Neutrophil (primary cell): ENCODE measurements at regions not wholly inside any gene's neighbourhood (a gene's known extent, or its start where the extent isn't known, plus 50 kb on each side); places are given as distances from the start of the nearest gene placed in this dataset.

Source experiments
- H3K27ac ChIP-seq: fragments of 200-600 bp; sonication (generic); 2 replicates; pipeline ENCODE4 v1.5.1; 2016; ENCODE audit warnings: mild to moderate bottlenecking, moderate library complexity
- H3K27me3 ChIP-seq: fragments of 200-600 bp; sonication (generic); 2 replicates; pipeline ENCODE4 v1.6.0; 2016; ENCODE audit warnings: mild to moderate bottlenecking
- H3K36me3 ChIP-seq: fragments of 200-600 bp; sonication (generic); 2 replicates; pipeline ENCODE4 v1.5.1; 2017
- H3K4me1 ChIP-seq, 2 experiments: fragments of 200-600 bp in 1 of 2; sonication (generic) in 1 of 2; 1 replicate in 1 of 2; 2 replicates in 1 of 2; pipeline versions ENCODE4 v1.5.1 to v1.6.1; 2013 to 2016; ENCODE audit warnings: low read depth in 1 of 2, low read length in 1 of 2, mild to moderate bottlenecking in 1 of 2, moderate library complexity in 1 of 2; ENCODE audit not compliant: control insufficient read depth in 1 of 2, insufficient read depth in 1 of 2
- H3K4me3 ChIP-seq, 2 experiments: fragments of 200-600 bp in 1 of 2; sonication (generic) in 1 of 2; 1 replicate in 1 of 2; 2 replicates in 1 of 2; pipeline ENCODE4 v1.5.1; 2013 to 2016; ENCODE audit warnings: low read depth in 1 of 2, low read length in 1 of 2, mild to moderate bottlenecking in 1 of 2, moderate library complexity in 1 of 2
- H3K9me3 ChIP-seq: fragments of 200-600 bp; sonication (generic); 2 replicates; pipeline ENCODE4 v1.5.1; 2016
- CTCF ChIP-seq: fragments of 200-600 bp; sonication (generic); IDR thresholded peaks from 2 replicates; pipeline ENCODE4 v1.5.1; 2016; ENCODE audit warnings: antibody characterized with exemption

GRCh38 chr20:53813636-53814035 lies 220.0 kb upstream of the ZNF217 start:
- no peak overlapping the region for H3K27ac ChIP-seq
- no peaks in the 10 kb centered on the region for H3K27me3 ChIP-seq
- no peak overlapping the region for H3K4me3 ChIP-seq
- TF ChIP-seq CTCF: no peak
- H3K36me3 ChIP-seq: no peaks in the 10 kb centered on the region
- no peaks in the 10 kb centered on the region for H3K9me3 ChIP-seq
- H3K4me1 ChIP-seq: no peaks in the 10 kb centered on the region

- no peaks in the 10 kb centered on the region for H3K4me1 ChIP-seq
- no peaks in the 10 kb centered on the region for H3K36me3 ChIP-seq
- TF ChIP-seq CTCF: no peak
- H3K9me3 ChIP-seq: no peaks in the 10 kb centered on the region
- H3K27me3 ChIP-seq: no peaks in the 10 kb centered on the region
- H3K27ac ChIP-seq: no peak overlapping the region
- H3K4me3 ChIP-seq: no peak overlapping the region
Measured at GRCh38 chr20:53811577-53811976, 217.9 kb upstream of the ZNF217 start.

- Histone ChIP-seq H3K27me3 (no peaks in the 10 kb centered on the region), H3K9me3 (no peaks in the 10 kb centered on the region), H3K27ac (no peak overlapping the region), H3K4me3 (no peak overlapping the region), H3K4me1 (no peaks in the 10 kb centered on the region), H3K36me3 (no peaks in the 10 kb centered on the region)
- TF ChIP-seq CTCF: no peak
Measured at GRCh38 chr20:53810661-53811355, 217.2 kb upstream of the ZNF217 start.

- no peaks in the 10 kb centered on the region for H3K36me3 ChIP-seq
- no peaks in the 10 kb centered on the region for H3K9me3 ChIP-seq
- H3K4me1 ChIP-seq: no peaks in the 10 kb centered on the region
- no peak for TF ChIP-seq CTCF
- H3K4me3 ChIP-seq: no peak overlapping the region
- H3K27me3 ChIP-seq: no peaks in the 10 kb centered on the region
- no peak overlapping the region for H3K27ac ChIP-seq
Measured at GRCh38 chr20:53809728-53810365, 216.2 kb upstream of the ZNF217 start.

GRCh38 chr20:53809217-53809616 lies 215.6 kb upstream of the ZNF217 start:
- no peaks in the 10 kb centered on the region for H3K36me3 ChIP-seq
- no peak for TF ChIP-seq CTCF

More at GRCh38 chr20:53809217-53809616, 215.6 kb upstream of the ZNF217 start:
- Histone ChIP-seq H3K27me3 (no peaks in the 10 kb centered on the region), H3K27ac (no peak overlapping the region), H3K4me1 (no peaks in the 10 kb centered on the region), H3K4me3 (no peak overlapping the region), H3K9me3 (no peaks in the 10 kb centered on the region)
